ENCODE measurements at regions not wholly inside any gene's neighbourhood (a gene's known extent, or its start where the extent isn't known, plus 50 kb on each side); places are given as distances from the start of the nearest gene placed in this dataset.

DNA sequence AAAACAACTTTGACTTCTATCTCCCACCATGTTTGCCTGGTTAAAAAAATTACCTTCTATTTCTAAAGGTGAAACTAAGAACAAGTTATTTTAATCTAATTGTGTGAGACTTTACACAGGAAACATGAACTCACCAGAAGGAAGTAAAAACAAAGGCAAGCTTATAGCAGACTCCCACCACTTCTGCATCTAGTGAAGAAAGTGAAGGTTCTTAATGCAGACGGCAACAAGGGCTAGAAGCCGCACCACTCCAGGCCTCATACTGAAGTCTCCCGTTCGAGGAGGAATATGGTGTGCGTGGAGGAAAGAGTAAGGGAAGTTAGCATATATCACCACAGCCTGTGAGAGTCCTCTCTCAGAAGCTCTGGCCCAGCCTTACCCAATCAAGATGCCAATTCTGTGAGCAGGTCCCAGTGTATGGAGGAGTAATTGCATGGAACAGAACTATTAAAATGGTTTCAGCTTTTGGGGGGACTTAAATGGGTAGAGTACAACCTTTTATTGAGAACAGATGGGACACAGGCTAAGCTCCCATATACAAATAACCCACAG is 958.7 kb downstream of the BCL11A start:
- no peak for DNase-seq

DNA sequence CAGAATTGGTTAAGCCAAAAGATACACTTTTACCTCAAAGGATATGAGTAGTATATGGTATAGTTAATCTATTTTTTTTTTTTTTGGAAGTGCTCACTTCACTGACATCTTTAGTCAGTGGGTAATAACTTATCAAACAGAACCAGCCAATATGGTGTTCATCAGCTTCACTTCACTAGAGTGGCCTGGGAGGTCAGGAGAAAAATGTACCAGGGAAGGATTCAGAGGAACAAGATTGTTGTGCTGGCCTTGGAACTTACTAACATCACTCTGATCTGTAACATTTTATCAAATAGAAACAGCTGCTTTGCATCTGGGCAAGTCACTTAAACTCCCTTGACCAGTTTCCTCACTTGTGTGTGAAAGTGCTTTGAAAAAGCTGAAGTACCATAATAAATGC is 962.7 kb downstream of the BCL11A start:
- DNase-seq: no peak

DNA sequence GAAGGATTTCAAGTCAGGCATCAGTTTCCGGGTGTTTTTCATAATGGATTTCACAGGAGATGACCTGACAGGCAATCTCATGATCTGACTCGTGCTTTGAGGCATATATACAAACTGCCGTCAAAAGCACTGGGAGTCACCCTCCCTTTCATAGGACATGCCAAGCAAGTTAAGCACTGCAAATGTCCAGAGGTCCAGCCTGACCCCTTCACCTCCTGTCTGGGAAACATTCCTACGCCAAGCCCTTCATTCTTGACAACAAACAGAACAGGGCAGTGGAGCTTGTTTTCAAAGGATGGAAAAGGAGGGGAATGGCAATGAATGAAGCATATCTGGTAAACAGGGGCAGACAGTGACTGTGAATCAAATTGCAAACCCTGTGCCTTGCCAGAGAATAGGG is 963.6 kb downstream of the BCL11A start:
- DNase-seq: no peak

GRCh38 chr2:59588286-59588685 is 965.2 kb downstream of the BCL11A start:
- no peak for DNase-seq

DNA sequence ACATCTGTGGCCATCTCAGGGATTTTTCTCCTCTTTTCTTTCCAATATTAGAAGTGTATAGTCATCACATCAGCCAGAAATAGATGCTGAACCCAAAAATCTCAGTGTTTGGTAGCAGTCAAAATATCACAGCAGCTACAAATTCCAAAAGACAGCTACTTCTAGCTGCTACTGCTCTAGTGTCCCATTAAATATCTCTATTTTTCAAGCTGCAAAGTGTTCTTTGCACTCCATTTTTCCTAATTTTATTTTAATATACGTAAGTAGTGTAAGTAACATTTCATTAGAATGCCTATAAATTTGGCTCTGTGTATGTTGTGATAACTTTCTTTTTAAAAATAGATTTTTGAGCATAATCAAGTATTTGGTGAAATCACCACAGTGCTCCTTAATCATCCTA is 967.3 kb downstream of the BCL11A start:
- no peak for DNase-seq

GRCh38 chr2:59585655-59586054 is 967.8 kb downstream of the BCL11A start:
- no peak for DNase-seq

DNA sequence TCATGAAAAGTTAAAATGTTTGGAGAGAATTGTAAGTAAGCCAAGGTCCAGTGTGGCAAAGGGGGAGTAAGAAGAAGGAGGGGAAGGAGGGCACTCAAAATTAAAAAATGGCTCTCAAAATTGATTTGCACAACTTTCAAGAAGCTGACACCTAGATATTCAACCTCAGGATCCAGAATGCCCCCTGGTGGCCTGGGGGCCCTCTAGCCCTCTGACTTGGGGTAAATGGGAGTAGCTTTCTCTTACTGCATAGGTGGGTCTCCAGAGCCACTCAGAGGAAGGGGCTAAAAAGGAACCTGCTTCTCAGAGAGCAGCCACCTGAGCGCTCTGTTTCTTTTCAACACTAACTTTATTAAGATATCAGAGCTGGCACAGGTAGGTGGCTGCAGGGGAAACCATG is 968.5 kb downstream of the BCL11A start:
- DNase-seq: no peak

DNA sequence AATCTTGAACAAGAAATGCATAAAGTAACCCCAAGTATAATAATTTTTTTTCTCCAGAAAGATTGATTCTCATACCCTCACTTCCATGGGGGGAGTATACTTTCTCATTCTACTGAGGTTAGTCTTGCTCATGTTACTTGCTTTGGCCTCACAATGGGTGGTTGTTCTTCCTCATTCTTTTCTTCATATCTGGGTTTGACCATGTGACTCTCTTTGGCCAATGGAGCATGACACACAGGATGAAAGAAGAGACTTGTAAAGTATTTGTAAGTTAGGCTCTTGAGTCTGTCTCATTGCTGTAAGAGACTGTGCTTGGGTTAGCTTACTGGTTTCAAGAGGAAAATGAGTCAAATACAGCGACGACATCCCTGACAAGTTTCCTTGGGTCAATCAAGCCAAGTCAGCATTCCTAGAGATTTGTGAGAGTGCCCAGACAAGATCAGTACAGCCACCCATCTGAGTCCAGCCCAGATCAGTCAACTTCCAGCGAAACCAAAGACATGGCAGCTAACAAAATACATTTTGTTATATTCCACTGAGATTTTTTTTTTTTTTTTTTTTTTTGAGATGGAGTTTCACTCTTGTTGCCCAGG is 970.2 kb downstream of the BCL11A start:
- DNase-seq: no peak

DNA sequence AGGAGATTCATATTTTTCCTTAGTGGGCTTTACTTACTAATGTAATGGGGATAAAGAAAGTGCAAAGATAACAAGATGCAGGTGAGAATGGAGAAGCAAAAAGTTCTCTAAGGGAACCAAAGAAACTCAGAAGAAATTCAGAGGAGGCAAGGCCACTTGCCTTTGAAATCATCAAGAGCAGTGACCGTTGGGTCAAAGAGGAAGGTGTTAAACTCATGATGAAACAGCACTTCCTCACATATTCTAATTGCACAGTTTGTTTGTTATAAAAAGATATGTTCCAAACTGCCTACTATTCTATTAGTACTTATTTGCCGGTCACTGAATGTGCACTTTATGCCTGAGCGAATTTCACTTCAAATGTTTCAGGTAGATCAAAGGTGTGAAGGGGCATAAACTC is 975.1 kb downstream of the BCL11A start:
- DNase-seq: no peak

DNA sequence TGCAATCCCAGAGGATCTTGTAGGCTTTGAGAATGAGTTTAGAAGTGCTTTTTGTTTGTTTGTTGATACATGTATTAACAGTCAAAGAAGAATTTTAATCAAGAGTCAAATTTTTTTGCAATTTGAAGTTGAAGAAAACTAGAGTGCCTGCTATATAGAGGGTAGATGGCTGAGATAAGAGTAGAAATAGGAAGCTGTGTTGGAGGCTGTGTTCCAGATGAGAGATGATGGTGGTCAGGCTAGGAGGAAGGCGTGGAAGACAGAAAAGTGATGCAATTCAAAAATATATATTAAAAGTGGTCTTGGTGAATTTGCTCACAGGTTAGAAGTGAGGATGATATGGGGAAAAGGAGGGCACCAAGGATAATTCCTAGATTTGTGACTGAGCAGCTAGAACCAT is 978.3 kb downstream of the BCL11A start:
- DNase-seq: no peak

DNA sequence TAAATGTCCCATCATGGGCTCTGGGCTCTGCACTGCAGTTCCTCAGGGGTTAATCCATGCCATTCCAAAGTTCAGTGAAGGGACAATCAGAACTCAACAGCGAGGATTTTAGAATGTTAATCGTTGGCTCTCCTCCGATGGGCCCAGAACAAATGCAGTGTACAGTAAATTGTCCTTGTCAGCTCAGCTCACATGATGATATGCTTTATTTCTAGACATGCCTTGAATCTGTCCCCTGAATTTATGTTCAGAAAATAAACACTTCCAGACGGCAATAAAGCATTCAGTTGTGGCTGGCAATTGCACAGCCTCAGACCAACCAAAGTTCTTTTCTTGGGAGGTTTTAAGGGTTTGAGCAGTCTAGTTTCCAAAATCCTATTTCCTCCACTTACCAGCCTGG is 981.2 kb downstream of the BCL11A start:
- no peak for DNase-seq

GRCh38 chr2:59570818-59571217 is 982.6 kb downstream of the BCL11A start:
- DNase-seq: no peak

GRCh38 chr2:59569124-59569523 is 984.3 kb downstream of the BCL11A start:
- no peak for DNase-seq

DNA sequence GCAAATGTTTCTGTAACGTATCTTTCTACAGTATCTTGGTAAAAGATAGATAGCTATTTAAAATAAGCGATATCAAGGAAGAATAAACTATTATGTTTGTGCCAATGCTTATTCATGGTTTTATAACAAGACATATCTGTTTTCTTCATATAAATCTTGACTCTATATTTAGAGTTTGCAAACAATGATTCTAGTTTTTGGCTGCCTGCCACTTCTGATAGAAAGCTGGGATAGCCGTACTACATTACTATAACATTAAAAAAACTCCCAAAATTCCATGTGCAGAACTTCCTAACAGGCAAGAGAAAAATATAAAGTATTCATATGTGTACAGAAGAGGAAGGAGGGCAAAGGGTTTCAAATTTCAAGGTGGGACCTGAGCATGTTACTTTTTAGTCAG is 985.0 kb downstream of the BCL11A start:
- DNase-seq: no peak

DNA sequence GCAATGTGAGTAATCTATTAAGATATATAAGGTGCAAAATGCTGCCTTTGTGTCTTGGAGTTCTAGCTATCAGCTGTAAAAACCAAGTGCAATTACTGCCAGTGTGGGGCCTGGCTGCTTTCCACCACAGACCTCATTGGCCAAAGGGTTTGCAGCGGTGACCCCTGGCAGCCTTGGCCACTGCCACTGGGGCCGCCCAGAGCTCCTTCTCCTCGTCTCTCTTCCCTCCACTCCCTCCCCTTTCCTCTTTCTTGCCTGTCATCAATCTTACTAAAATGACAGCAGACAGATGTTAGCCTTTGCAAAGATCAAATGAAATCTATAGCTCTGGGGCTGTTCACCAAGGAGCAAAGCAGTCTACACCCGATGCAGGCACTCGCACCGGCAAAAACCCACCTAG is 986.3 kb downstream of the BCL11A start:
- no peak for DNase-seq

GRCh38 chr2:59566739-59567138 is 986.7 kb downstream of the BCL11A start:
- DNase-seq: no peak

- no peak for DNase-seq
Observed at GRCh38 chr2:59561281-59561680, 992.2 kb downstream of the BCL11A start.

GRCh38 chr2:59560769-59561168 is 992.7 kb downstream of the BCL11A start:
- no peak for DNase-seq

- DNase-seq: no peak
Observed at GRCh38 chr2:59540864-59541263, 1012.6 kb downstream of the BCL11A start.

GRCh38 chr2:59538398-59538911 is 1015.0 kb downstream of the BCL11A start:
- no peak for DNase-seq

GRCh38 chr2:59532808-59533207 is 1020.6 kb downstream of the BCL11A start:
- DNase-seq: no peak

- no peak for DNase-seq
Observed at GRCh38 chr2:59530258-59530657, 1023.2 kb downstream of the BCL11A start.

DNA sequence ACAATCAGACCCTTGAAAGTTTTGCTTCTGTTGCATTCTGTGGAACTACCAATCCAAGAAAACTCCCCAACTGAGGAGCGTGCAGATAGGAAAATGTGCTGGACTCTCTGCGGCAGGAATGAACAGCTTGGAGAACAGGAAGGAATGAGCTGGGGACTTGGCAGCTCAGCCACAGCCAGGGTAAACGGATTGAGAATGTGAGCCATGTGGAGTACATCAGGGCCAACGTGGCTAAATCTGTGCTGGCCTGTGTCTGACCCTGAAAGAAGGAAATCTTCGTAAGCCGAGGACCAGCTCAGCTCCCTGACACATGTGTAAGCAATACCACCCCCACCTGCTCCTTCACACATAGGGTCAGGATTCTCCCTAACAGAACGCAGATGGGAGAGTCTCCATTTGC is 1023.7 kb downstream of the BCL11A start:
- no peak for DNase-seq

- DNase-seq: no peak
Observed at GRCh38 chr2:59528525-59528924, 1024.9 kb downstream of the BCL11A start.

GRCh38 chr2:59502981-59503380 is 1050.5 kb downstream of the BCL11A start:
- DNase-seq: no peak

All from CD4-positive, alpha-beta T cell treated with Interleukin-15 for 1 hour (primary cell).